HEK293 (cell line): ENCODE measurements at regions not wholly inside any gene's neighbourhood (a gene's known extent, or its start where the extent isn't known, plus 50 kb on each side); places are given as distances from the start of the nearest gene placed in this dataset.
A peak's percentile ranks its signal among the peaks of the same experiment; 100 is the strongest.

Source experiments
- GFI1B ChIP-seq: fragments of 450-650 bp; formaldehyde crosslinking; IDR thresholded peaks from 2 replicates; pipeline ENCODE4 v1.5.1; 2016; ENCODE audit warnings: missing biosample characterization, missing genetic modification characterization
- KLF10 ChIP-seq: fragments of 450-650 bp; IDR thresholded peaks from 2 replicates; pipeline ENCODE4 v1.5.1; 2018; ENCODE audit warnings: missing biosample characterization, mild to moderate bottlenecking, missing genetic modification characterization
- OSR2 ChIP-seq: fragments of 450-650 bp; formaldehyde crosslinking; IDR thresholded peaks from 2 replicates; pipeline ENCODE4 v1.5.1; 2016; ENCODE audit warnings: missing biosample characterization, missing genetic modification characterization
- PRDM1 ChIP-seq: fragments of 450-650 bp; formaldehyde crosslinking; IDR thresholded peaks from 2 replicates; pipeline ENCODE4; 2016; ENCODE audit warnings: missing biosample characterization, missing genetic modification characterization
- SALL2 ChIP-seq: fragments of 450-650 bp; formaldehyde crosslinking; IDR thresholded peaks from 2 replicates; pipeline ENCODE4 v1.5.0; 2017; ENCODE audit warnings: missing biosample characterization, mild to moderate bottlenecking, missing genetic modification characterization, borderline replicate concordance
- SP7 ChIP-seq: fragments of 450-650 bp; formaldehyde crosslinking; IDR thresholded peaks from 2 replicates; pipeline ENCODE4 v1.5.1; 2016; ENCODE audit warnings: missing biosample characterization, missing genetic modification characterization
- WT1 ChIP-seq: fragments of 450-650 bp; formaldehyde crosslinking; IDR thresholded peaks from 2 replicates; pipeline ENCODE4 v1.5.1; 2016; ENCODE audit warnings: missing biosample characterization, missing genetic modification characterization
- ZBTB1 ChIP-seq: fragments of 450-650 bp; formaldehyde crosslinking; IDR thresholded peaks from 2 replicates; pipeline ENCODE4 v1.5.1; 2016; ENCODE audit warnings: missing biosample characterization, missing genetic modification characterization
- ZBTB48 ChIP-seq: fragments of 450-650 bp; formaldehyde crosslinking; IDR thresholded peaks from 2 replicates; pipeline ENCODE4 v1.5.1; 2016; ENCODE audit warnings: missing biosample characterization, missing genetic modification characterization
- ZFP3 ChIP-seq: fragments of 450-650 bp; formaldehyde crosslinking; IDR thresholded peaks from 2 replicates; pipeline ENCODE4 v1.5.1; 2016; ENCODE audit warnings: low read depth, missing biosample characterization, missing genetic modification characterization
- ZFP41 ChIP-seq: fragments of 450-650 bp; formaldehyde crosslinking; IDR thresholded peaks from 2 replicates; pipeline ENCODE4 v1.5.1; 2016; ENCODE audit warnings: missing biosample characterization, missing genetic modification characterization, borderline replicate concordance
- ZIC2 ChIP-seq: fragments of 450-650 bp; formaldehyde crosslinking; IDR thresholded peaks from 2 replicates; pipeline ENCODE4 v1.5.1; 2016; ENCODE audit warnings: missing biosample characterization, missing genetic modification characterization
- ZNF121 ChIP-seq: fragments of 450-650 bp; formaldehyde crosslinking; IDR thresholded peaks from 2 replicates; pipeline ENCODE4 v1.5.1; 2016; ENCODE audit warnings: missing biosample characterization, missing genetic modification characterization
- ZNF16 ChIP-seq: fragments of 450-650 bp; formaldehyde crosslinking; IDR thresholded peaks from 2 replicates; pipeline ENCODE4 v1.5.1; 2016; ENCODE audit warnings: low read depth, missing biosample characterization, missing genetic modification characterization
- ZNF19 ChIP-seq: fragments of 450-650 bp; formaldehyde crosslinking; IDR thresholded peaks from 2 replicates; pipeline ENCODE4; 2016; ENCODE audit warnings: missing biosample characterization, missing genetic modification characterization, low read depth
- ZNF2 ChIP-seq: fragments of 450-650 bp; formaldehyde crosslinking; IDR thresholded peaks from 2 replicates; pipeline ENCODE4 v1.5.1; 2016; ENCODE audit warnings: missing biosample characterization, missing genetic modification characterization
- ZNF214 ChIP-seq: fragments of 450-650 bp; formaldehyde crosslinking; IDR thresholded peaks from 2 replicates; pipeline ENCODE4 v1.5.1; 2017; ENCODE audit warnings: missing biosample characterization, mild to moderate bottlenecking, missing genetic modification characterization, borderline replicate concordance
- ZNF24 ChIP-seq: fragments of 450-650 bp; formaldehyde crosslinking; IDR thresholded peaks from 2 replicates; pipeline ENCODE4 v1.5.1; 2016; ENCODE audit warnings: missing biosample characterization, missing genetic modification characterization
- ZNF274 ChIP-seq, 2 experiments: fragments of 200-500 bp in 1 of 2; fragments of 450-650 bp in 1 of 2; sonication (Bioruptor generic) in 1 of 2; formaldehyde crosslinking in 1 of 2; IDR thresholded peaks; 2 replicates each; pipeline versions ENCODE4 v1.5.1 to v1.6.1; 2014 to 2016; ENCODE audit warnings: borderline replicate concordance in 1 of 2, inconsistent platforms in 1 of 2, low read length in 1 of 2, missing biosample characterization in 1 of 2, missing genetic modification characterization in 1 of 2
- ZNF335 ChIP-seq: fragments of 450-650 bp; formaldehyde crosslinking; conservative IDR thresholded peaks from 2 replicates; pipeline ENCODE4 v1.5.1; 2016; ENCODE audit warnings: missing biosample characterization, missing genetic modification characterization
- ZNF350 ChIP-seq: fragments of 450-650 bp; formaldehyde crosslinking; IDR thresholded peaks from 2 replicates; pipeline ENCODE4 v1.5.0; 2017; ENCODE audit warnings: missing biosample characterization, mild to moderate bottlenecking, missing genetic modification characterization
- ZNF48 ChIP-seq: fragments of 450-650 bp; formaldehyde crosslinking; IDR thresholded peaks from 2 replicates; pipeline ENCODE4 v1.5.1; 2016; ENCODE audit warnings: missing biosample characterization, missing genetic modification characterization
- ZNF521 ChIP-seq: fragments of 450-650 bp; formaldehyde crosslinking; IDR thresholded peaks from 2 replicates; pipeline ENCODE4 v1.5.1; 2017; ENCODE audit warnings: missing biosample characterization, mild to moderate bottlenecking, missing genetic modification characterization
- ZNF558 ChIP-seq: fragments of 450-650 bp; formaldehyde crosslinking; IDR thresholded peaks from 2 replicates; pipeline ENCODE4 v1.5.1; 2016; ENCODE audit warnings: missing biosample characterization, missing genetic modification characterization
- ZNF707 ChIP-seq: fragments of 450-650 bp; formaldehyde crosslinking; IDR thresholded peaks from 2 replicates; pipeline ENCODE4 v1.5.1; 2016; ENCODE audit warnings: missing biosample characterization, missing genetic modification characterization
- ZNF768 ChIP-seq: fragments of 450-650 bp; formaldehyde crosslinking; IDR thresholded peaks from 2 replicates; pipeline ENCODE4 v1.5.1; 2018; ENCODE audit warnings: missing biosample characterization, mild to moderate bottlenecking, missing genetic modification characterization
- ZNF843 ChIP-seq: fragments of 450-650 bp; formaldehyde crosslinking; IDR thresholded peaks from 2 replicates; pipeline ENCODE4 v1.5.1; 2016; ENCODE audit warnings: missing biosample characterization, missing genetic modification characterization
- TF ChIP-seq, protein P1 (sequence below): fragments of 450-650 bp; formaldehyde crosslinking; IDR thresholded peaks from 2 replicates; pipeline ENCODE4 v1.5.1; 2016; ENCODE audit warnings: missing biosample characterization, missing genetic modification characterization
- TF ChIP-seq, protein P2 (sequence below): IDR thresholded peaks from 2 replicates; pipeline ENCODE4 v1.6.1; 2011; ENCODE audit warnings: mild to moderate bottlenecking, low read depth, low read length, borderline replicate concordance
- TF ChIP-seq, protein P3 (sequence below): fragments of 450-650 bp; formaldehyde crosslinking; IDR thresholded peaks from 2 replicates; pipeline ENCODE4 v1.5.1; 2017; ENCODE audit warnings: missing biosample characterization, missing genetic modification characterization
- TF ChIP-seq, protein P4 (sequence below): fragments of 450-650 bp; formaldehyde crosslinking; IDR thresholded peaks from 2 replicates; pipeline ENCODE4 v1.5.1; 2016; ENCODE audit warnings: missing biosample characterization, missing genetic modification characterization

DNA sequence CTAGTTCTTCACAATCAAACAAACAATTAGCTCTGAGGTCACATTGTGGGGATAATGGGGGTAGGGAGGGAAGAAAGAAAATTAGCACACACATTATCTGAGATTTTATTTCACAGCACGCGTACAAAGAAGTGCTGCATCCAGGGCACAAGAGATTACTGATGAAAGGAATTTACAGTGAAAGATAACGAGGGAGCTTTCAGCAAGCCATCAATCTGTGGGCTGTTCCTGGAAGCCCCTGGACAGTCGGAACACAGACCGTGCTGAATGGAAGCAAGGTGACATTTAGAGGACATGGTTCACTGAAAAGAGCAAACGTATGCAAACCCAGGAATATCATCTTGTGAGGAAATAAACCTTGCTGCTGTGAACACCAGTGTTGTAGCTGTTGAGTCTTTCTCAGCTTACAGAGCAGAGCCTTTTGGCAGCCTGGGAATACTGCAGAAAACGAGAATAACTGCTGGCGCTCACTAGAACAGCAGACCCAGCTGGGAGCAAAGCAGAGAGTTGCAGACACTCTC is 63.2 kb downstream of the SCG2 start (continued):
- TF ChIP-seq, protein P1, sequence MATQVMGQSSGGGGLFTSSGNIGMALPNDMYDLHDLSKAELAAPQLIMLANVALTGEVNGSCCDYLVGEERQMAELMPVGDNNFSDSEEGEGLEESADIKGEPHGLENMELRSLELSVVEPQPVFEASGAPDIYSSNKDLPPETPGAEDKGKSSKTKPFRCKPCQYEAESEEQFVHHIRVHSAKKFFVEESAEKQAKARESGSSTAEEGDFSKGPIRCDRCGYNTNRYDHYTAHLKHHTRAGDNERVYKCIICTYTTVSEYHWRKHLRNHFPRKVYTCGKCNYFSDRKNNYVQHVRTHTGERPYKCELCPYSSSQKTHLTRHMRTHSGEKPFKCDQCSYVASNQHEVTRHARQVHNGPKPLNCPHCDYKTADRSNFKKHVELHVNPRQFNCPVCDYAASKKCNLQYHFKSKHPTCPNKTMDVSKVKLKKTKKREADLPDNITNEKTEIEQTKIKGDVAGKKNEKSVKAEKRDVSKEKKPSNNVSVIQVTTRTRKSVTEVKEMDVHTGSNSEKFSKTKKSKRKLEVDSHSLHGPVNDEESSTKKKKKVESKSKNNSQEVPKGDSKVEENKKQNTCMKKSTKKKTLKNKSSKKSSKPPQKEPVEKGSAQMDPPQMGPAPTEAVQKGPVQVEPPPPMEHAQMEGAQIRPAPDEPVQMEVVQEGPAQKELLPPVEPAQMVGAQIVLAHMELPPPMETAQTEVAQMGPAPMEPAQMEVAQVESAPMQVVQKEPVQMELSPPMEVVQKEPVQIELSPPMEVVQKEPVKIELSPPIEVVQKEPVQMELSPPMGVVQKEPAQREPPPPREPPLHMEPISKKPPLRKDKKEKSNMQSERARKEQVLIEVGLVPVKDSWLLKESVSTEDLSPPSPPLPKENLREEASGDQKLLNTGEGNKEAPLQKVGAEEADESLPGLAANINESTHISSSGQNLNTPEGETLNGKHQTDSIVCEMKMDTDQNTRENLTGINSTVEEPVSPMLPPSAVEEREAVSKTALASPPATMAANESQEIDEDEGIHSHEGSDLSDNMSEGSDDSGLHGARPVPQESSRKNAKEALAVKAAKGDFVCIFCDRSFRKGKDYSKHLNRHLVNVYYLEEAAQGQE (tag by site-specific recombination) = no peak
- TF ChIP-seq, protein P2, sequence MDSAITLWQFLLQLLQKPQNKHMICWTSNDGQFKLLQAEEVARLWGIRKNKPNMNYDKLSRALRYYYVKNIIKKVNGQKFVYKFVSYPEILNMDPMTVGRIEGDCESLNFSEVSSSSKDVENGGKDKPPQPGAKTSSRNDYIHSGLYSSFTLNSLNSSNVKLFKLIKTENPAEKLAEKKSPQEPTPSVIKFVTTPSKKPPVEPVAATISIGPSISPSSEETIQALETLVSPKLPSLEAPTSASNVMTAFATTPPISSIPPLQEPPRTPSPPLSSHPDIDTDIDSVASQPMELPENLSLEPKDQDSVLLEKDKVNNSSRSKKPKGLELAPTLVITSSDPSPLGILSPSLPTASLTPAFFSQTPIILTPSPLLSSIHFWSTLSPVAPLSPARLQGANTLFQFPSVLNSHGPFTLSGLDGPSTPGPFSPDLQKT = no peak
- TF ChIP-seq, protein P3, sequence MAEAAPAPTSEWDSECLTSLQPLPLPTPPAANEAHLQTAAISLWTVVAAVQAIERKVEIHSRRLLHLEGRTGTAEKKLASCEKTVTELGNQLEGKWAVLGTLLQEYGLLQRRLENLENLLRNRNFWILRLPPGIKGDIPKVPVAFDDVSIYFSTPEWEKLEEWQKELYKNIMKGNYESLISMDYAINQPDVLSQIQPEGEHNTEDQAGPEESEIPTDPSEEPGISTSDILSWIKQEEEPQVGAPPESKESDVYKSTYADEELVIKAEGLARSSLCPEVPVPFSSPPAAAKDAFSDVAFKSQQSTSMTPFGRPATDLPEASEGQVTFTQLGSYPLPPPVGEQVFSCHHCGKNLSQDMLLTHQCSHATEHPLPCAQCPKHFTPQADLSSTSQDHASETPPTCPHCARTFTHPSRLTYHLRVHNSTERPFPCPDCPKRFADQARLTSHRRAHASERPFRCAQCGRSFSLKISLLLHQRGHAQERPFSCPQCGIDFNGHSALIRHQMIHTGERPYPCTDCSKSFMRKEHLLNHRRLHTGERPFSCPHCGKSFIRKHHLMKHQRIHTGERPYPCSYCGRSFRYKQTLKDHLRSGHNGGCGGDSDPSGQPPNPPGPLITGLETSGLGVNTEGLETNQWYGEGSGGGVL = peak; percentile 51
- TF ChIP-seq ZNF274 (IDR thresholded peaks at IDR 0.05; ENCODE audit: low read length) (no peak), ZNF274 (tag by site-specific recombination; IDR thresholded peaks at IDR 0.05; ENCODE audit: borderline replicate concordance) (no peak), ZNF521 (no peak), ZIC2 (tag by site-specific recombination) (peak; percentile 55), SP7 (tag by site-specific recombination) (peak; percentile 84), PRDM1 (tag by site-specific recombination) (no peak), ZNF707 (no peak), ZNF214 (tag by site-specific recombination) (no peak), WT1 (tag by site-specific recombination) (peak; percentile 82), ZNF19 (tag by site-specific recombination) (no peak), ZBTB48 (tag by site-specific recombination) (no peak), ZFP41 (tag by site-specific recombination) (no peak), ZNF843 (peak; percentile 73), ZNF768 (tag by site-specific recombination) (no peak), OSR2 (tag by site-specific recombination) (peak; percentile 38; the same call in 1 of the 2 replicates), ZNF48 (tag by site-specific recombination) (no peak), ZNF335 (no peak), KLF10 (tag by site-specific recombination) (no peak), ZNF16 (tag by site-specific recombination) (no peak), ZFP3 (tag by site-specific recombination) (no peak), ZNF121 (tag by site-specific recombination) (no peak), SALL2 (tag by site-specific recombination) (no peak), GFI1B (tag by site-specific recombination) (0 out of 2 replicates have a peak, but pooled peaks have one; percentile 30), ZNF350 (tag by site-specific recombination) (no peak), ZNF558 (tag by site-specific recombination) (no peak), ZNF24 (tag by site-specific recombination) (no peak), ZNF2 (tag by site-specific recombination) (no peak), ZBTB1 (tag by site-specific recombination) (no peak)
- TF ChIP-seq, protein P4, sequence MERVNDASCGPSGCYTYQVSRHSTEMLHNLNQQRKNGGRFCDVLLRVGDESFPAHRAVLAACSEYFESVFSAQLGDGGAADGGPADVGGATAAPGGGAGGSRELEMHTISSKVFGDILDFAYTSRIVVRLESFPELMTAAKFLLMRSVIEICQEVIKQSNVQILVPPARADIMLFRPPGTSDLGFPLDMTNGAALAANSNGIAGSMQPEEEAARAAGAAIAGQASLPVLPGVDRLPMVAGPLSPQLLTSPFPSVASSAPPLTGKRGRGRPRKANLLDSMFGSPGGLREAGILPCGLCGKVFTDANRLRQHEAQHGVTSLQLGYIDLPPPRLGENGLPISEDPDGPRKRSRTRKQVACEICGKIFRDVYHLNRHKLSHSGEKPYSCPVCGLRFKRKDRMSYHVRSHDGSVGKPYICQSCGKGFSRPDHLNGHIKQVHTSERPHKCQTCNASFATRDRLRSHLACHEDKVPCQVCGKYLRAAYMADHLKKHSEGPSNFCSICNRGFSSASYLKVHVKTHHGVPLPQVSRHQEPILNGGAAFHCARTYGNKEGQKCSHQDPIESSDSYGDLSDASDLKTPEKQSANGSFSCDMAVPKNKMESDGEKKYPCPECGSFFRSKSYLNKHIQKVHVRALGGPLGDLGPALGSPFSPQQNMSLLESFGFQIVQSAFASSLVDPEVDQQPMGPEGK = no peak
